Upper lobe of left lung (tissue), 6 donors: ENCODE measurements at regions not wholly inside any gene's neighbourhood (a gene's known extent, or its start where the extent isn't known, plus 50 kb on each side); places are given as distances from the start of the nearest gene placed in this dataset.

Experiments used
- ATAC-seq, 2 donors: fragments of 200-7000 bp; cut with Tn5 transposase; one replicate each; pipeline ENCODE4 v1.9.1; 2022; ENCODE audit warnings: mild to moderate bottlenecking in 2 of 2, moderate library complexity in 2 of 2; ENCODE audit not compliant: low FRiP score in 2 of 2
- DNase-seq, 2 donors: peaks; one replicate each; pipeline ENCODE4 v3.0.0-alpha.2; 2019 to 2020
- H3K27ac ChIP-seq, 4 donors: fragments of 200-600 bp; sonication (generic); one replicate each; pipeline ENCODE4 v1.5.1; 2016 to 2019
- H3K27me3 ChIP-seq, 4 donors: fragments of 200-600 bp; sonication (generic); one replicate each; pipeline ENCODE4 v1.5.1; 2017 to 2019
- H3K36me3 ChIP-seq, 4 donors: fragments of 200-600 bp; sonication (generic); one replicate each; pipeline ENCODE4 v1.5.1; 2016 to 2019
- H3K4me1 ChIP-seq, 4 donors: fragments of 200-600 bp; sonication (generic); one replicate each; pipeline ENCODE4 v1.5.1; 2018 to 2019
- H3K4me3 ChIP-seq, 4 donors: fragments of 200-600 bp; sonication (generic); one replicate each; pipeline ENCODE4 v1.5.1; 2017 to 2019; ENCODE audit warnings: mild to moderate bottlenecking in 2 of 4, moderate library complexity in 1 of 4
- H3K9me3 ChIP-seq, 4 donors: fragments of 200-600 bp; sonication (generic); one replicate each; pipeline ENCODE4 v1.5.1; 2018 to 2019
- EP300 ChIP-seq, 4 donors: sonication (generic); formaldehyde crosslinking; IDR thresholded peaks; one replicate each; pipeline ENCODE4 v1.5.1; 2017; ENCODE audit warnings: antibody characterized with exemption in 4 of 4, control low read depth in 2 of 4
- POLR2A ChIP-seq, 4 donors: fragments of 450-650 bp; IDR thresholded peaks; one replicate each; pipeline ENCODE4 v1.5.1; 2016 to 2017; ENCODE audit warnings: antibody characterized with exemption in 4 of 4, mild to moderate bottlenecking in 2 of 4
- POLR2AphosphoS5 ChIP-seq, 2 donors: sonication (generic); formaldehyde crosslinking; IDR thresholded peaks; one replicate each; pipeline ENCODE4 v1.5.1; 2017; ENCODE audit warnings: antibody characterized with exemption in 2 of 2
- WGBS, 2 donors: methylation state at CpG; one replicate each; pipeline ENCODE4 v1.1.5; 2017 to 2018; 5-methylcytosine and 5-hydroxymethylcytosine counted together
- TF ChIP-seq, protein P1 (sequence below), 6 experiments: fragments of 450-650 bp in 4 of 6; fragments of 200-600 bp in 2 of 6; sonication (generic) in 2 of 6; IDR thresholded peaks; one replicate each; pipeline ENCODE4 v1.5.1; 2016 to 2019; ENCODE audit warnings: antibody characterized with exemption in 6 of 6
- donor health status: DM: no; HTN: no; CAD: no; lungs with moderate emphysema.
- donor health status: DM: no; HTN: yes; CAD: no; lungs with severe emphysema.

GRCh38 chr17:70353408-70354092 lies 184.2 kb downstream of the KCNJ2 start:
- H3K36me3 ChIP-seq = no peaks in the 10 kb centered on the region
- H3K27me3 ChIP-seq = no peaks in the 10 kb centered on the region
- no peak overlapping the region for H3K4me3 ChIP-seq
- no peaks in the 10 kb centered on the region for H3K9me3 ChIP-seq
- WGBS, 2 donors = 88 to 89% methylated on average over 2 of the region's 2 CpGs
- no peak for DNase-seq
- no peak overlapping the region for H3K27ac ChIP-seq
- peaks cover 0 to 4% (median 0%) of the 10 kb centered on the region in 4 donors for H3K4me1 ChIP-seq
- no peak for ATAC-seq
- TF ChIP-seq EP300 (IDR thresholded peaks at IDR 0.05) = no peak
- TF ChIP-seq POLR2A (IDR thresholded peaks at IDR 0.05) = no peak
- TF ChIP-seq, protein P1, sequence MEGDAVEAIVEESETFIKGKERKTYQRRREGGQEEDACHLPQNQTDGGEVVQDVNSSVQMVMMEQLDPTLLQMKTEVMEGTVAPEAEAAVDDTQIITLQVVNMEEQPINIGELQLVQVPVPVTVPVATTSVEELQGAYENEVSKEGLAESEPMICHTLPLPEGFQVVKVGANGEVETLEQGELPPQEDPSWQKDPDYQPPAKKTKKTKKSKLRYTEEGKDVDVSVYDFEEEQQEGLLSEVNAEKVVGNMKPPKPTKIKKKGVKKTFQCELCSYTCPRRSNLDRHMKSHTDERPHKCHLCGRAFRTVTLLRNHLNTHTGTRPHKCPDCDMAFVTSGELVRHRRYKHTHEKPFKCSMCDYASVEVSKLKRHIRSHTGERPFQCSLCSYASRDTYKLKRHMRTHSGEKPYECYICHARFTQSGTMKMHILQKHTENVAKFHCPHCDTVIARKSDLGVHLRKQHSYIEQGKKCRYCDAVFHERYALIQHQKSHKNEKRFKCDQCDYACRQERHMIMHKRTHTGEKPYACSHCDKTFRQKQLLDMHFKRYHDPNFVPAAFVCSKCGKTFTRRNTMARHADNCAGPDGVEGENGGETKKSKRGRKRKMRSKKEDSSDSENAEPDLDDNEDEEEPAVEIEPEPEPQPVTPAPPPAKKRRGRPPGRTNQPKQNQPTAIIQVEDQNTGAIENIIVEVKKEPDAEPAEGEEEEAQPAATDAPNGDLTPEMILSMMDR (IDR thresholded peaks at IDR 0.05) = no peak
- no peak for TF ChIP-seq POLR2AphosphoS5 (IDR thresholded peaks at IDR 0.05)

DNA sequence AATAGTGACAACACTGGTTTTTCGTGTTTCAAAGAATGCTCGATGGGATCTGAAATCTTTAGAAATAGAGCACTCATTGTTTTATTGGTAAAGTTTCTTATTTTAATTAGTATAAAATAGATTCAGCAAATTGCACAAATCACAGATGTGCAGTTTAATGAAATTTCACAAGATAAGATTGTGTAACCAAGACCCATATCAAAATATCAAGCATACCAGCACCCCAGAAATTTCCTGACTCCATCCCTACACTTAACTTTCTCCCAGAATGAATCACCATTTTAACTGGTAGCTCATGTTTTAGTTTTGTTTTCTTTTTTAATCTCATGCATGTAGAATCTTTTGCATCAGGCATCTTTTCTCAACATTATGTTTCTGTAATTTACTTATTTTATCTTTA lies 185.9 kb downstream of the KCNJ2 start:
- Histone ChIP-seq H3K9me3 (no peaks in the 10 kb centered on the region), H3K27me3 (no peaks in the 10 kb centered on the region), H3K4me1 (peaks cover 0 to 4% (median 0%) of the 10 kb centered on the region in 4 donors), H3K27ac (no peak overlapping the region), H3K36me3 (no peaks in the 10 kb centered on the region), H3K4me3 (no peak overlapping the region)
- TF ChIP-seq POLR2AphosphoS5 (IDR thresholded peaks at IDR 0.05) (no peak), EP300 (IDR thresholded peaks at IDR 0.05) (no peak), POLR2A (IDR thresholded peaks at IDR 0.05) (no peak)
- TF ChIP-seq, protein P1 (IDR thresholded peaks at IDR 0.05) = no peak
- DNase-seq = no peak
- WGBS, 2 donors = 71% methylated on average over 2 of the region's 2 CpGs
- no peak for ATAC-seq

GRCh38 chr17:70357190-70357589 lies 187.9 kb downstream of the KCNJ2 start:
- Histone ChIP-seq H3K4me3 (no peak overlapping the region), H3K27ac (no peak overlapping the region), H3K4me1 (peaks cover 0 to 4% (median 0%) of the 10 kb centered on the region in 4 donors), H3K27me3 (no peaks in the 10 kb centered on the region), H3K9me3 (no peaks in the 10 kb centered on the region), H3K36me3 (no peaks in the 10 kb centered on the region)
- 94 to 97% methylated on average over 5 of the region's 5 CpGs for WGBS, 2 donors
- TF ChIP-seq POLR2A (IDR thresholded peaks at IDR 0.05) (no peak), POLR2AphosphoS5 (IDR thresholded peaks at IDR 0.05) (no peak), EP300 (IDR thresholded peaks at IDR 0.05) (no peak)
- TF ChIP-seq, protein P1 (IDR thresholded peaks at IDR 0.05) = no peak
- ATAC-seq = no peak
- DNase-seq = no peak

GRCh38 chr17:70365091-70365583 lies 195.8 kb downstream of the KCNJ2 start:
- Histone ChIP-seq H3K27ac (no peak overlapping the region), H3K4me3 (no peak overlapping the region), H3K4me1 (no peaks in the 10 kb centered on the region), H3K27me3 (no peaks in the 10 kb centered on the region), H3K9me3 (no peaks in the 10 kb centered on the region), H3K36me3 (no peaks in the 10 kb centered on the region)
- TF ChIP-seq POLR2AphosphoS5 (IDR thresholded peaks at IDR 0.05) (no peak), POLR2A (IDR thresholded peaks at IDR 0.05) (no peak), EP300 (IDR thresholded peaks at IDR 0.05) (no peak)
- TF ChIP-seq, protein P1 (IDR thresholded peaks at IDR 0.05) = no peak
- peak in 1 of 2 donors; percentile 64 for ATAC-seq
- WGBS, 2 donors = 23 to 34% methylated on average over 2 of the region's 2 CpGs
- DNase-seq = no peak

- TF ChIP-seq EP300 (IDR thresholded peaks at IDR 0.05) = no peak
- no peak for TF ChIP-seq POLR2AphosphoS5 (IDR thresholded peaks at IDR 0.05)
- TF ChIP-seq POLR2A (IDR thresholded peaks at IDR 0.05) = no peak
- TF ChIP-seq, protein P1 (IDR thresholded peaks at IDR 0.05) = no peak
- no peaks in the 10 kb centered on the region for H3K4me1 ChIP-seq
- DNase-seq (no peak), ATAC-seq (no peak)
- no peaks in the 10 kb centered on the region for H3K9me3 ChIP-seq
- no peaks in the 10 kb centered on the region for H3K27me3 ChIP-seq
- no peak overlapping the region for H3K4me3 ChIP-seq
- no peak overlapping the region for H3K27ac ChIP-seq
- no peaks in the 10 kb centered on the region for H3K36me3 ChIP-seq
Observed at GRCh38 chr17:70366386-70366785, 197.1 kb downstream of the KCNJ2 start.
